Type B pancreatic cell (in vitro differentiated cells): ENCODE measurements at regions not wholly inside any gene's neighbourhood (a gene's known extent, or its start where the extent isn't known, plus 50 kb on each side); places are given as distances from the start of the nearest gene placed in this dataset.

Source experiments
- DNase-seq: peaks from one replicate; pipeline ENCODE4 v3.0.0; 2021; ENCODE audit warnings: mixed read lengths; ENCODE audit not compliant: unreplicated experiment; ENCODE audit errors: extremely low spot score
- H3K27ac Mint-ChIP-seq: 2 replicates; pipeline ENCODE4 v1.8.0; 2021; ENCODE audit warnings: mild to moderate bottlenecking, mixed read lengths
- H3K27me3 Mint-ChIP-seq: 2 replicates; pipeline ENCODE4 v1.8.0; 2021; ENCODE audit warnings: mixed read lengths
- H3K36me3 Mint-ChIP-seq: 2 replicates; pipeline ENCODE4 v1.8.0; 2021; ENCODE audit warnings: mixed read lengths
- H3K4me1 Mint-ChIP-seq: one replicate; pipeline ENCODE4 v1.8.0; 2021; ENCODE audit warnings: mixed read lengths; ENCODE audit not compliant: unreplicated experiment
- H3K4me3 Mint-ChIP-seq: 2 replicates; pipeline ENCODE4 v1.8.0; 2021; ENCODE audit warnings: mild to moderate bottlenecking, mixed read lengths
- H3K9me3 Mint-ChIP-seq: 2 replicates; pipeline ENCODE4 v1.8.0; 2021; ENCODE audit warnings: mixed read lengths
- TF ChIP-seq, protein P1 (sequence below): fragments of 200-600 bp; sonication (generic); conservative IDR thresholded peaks from 2 replicates; pipeline ENCODE4 v1.5.0; 2021; ENCODE audit warnings: antibody characterized with exemption, mild to moderate bottlenecking

DNA sequence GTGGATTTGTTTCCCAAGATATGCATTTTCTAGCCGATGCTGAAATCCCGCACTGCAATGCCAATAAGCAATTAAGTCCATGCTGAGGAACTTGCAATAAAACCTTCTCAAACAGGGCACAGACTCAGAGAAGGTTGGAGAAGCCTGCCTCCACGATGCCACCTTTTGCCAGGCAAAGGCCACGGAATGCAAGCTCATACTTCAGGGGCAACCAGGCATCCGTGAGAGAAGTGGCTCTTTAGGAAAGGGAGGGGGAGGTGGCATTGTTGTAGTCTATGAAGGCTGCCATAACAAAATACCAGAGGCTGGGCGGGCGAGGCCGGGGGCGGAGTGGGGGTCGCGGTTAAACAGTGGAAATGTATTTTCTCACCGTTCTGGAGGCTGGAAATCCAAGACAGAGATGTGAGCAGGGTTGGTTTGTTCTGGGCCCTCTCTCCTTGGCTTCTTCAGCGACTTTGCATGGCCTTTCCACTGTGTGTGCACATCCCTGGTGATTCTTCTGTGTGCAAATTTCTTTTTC lies 689.5 kb downstream of the VRK1 start:
- no peaks in the 10 kb centered on the region for H3K36me3 Mint-ChIP-seq
- peaks cover 3% of the 10 kb centered on the region for H3K9me3 Mint-ChIP-seq
- H3K4me1 Mint-ChIP-seq = peaks cover 22% of the 10 kb centered on the region
- H3K27ac Mint-ChIP-seq = no peak overlapping the region
- TF ChIP-seq, protein P1, sequence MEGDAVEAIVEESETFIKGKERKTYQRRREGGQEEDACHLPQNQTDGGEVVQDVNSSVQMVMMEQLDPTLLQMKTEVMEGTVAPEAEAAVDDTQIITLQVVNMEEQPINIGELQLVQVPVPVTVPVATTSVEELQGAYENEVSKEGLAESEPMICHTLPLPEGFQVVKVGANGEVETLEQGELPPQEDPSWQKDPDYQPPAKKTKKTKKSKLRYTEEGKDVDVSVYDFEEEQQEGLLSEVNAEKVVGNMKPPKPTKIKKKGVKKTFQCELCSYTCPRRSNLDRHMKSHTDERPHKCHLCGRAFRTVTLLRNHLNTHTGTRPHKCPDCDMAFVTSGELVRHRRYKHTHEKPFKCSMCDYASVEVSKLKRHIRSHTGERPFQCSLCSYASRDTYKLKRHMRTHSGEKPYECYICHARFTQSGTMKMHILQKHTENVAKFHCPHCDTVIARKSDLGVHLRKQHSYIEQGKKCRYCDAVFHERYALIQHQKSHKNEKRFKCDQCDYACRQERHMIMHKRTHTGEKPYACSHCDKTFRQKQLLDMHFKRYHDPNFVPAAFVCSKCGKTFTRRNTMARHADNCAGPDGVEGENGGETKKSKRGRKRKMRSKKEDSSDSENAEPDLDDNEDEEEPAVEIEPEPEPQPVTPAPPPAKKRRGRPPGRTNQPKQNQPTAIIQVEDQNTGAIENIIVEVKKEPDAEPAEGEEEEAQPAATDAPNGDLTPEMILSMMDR = no peak
- no peak for DNase-seq
- H3K27me3 Mint-ChIP-seq = no peaks in the 10 kb centered on the region
- no peak overlapping the region for H3K4me3 Mint-ChIP-seq

DNA sequence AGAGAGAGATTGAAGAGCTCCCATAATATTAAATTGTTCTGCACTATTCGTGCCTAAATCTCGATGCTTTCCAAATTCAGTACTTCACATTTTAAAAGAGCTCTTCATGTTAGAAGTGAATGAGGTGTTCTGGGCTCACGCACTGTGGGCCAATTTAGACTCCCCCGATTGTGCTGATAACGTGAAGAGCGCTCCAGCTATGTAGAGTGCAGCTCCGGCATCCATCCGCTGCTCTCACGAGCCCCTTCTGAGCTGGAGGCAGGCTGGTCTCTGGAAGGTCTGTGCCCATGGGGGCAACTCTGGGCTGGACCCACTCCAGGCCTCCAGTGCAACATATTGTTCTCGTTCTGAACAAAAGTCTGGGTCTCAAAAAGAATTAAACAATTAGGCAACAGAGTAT lies 692.6 kb downstream of the VRK1 start:
- H3K27ac Mint-ChIP-seq = no peak overlapping the region
- DNase-seq = no peak
- H3K9me3 Mint-ChIP-seq = peaks cover 12% of the 10 kb centered on the region
- TF ChIP-seq, protein P1 = no peak
- H3K4me1 Mint-ChIP-seq = peaks cover 16% of the 10 kb centered on the region
- H3K27me3 Mint-ChIP-seq = no peaks in the 10 kb centered on the region
- H3K4me3 Mint-ChIP-seq = no peak overlapping the region
- H3K36me3 Mint-ChIP-seq = no peaks in the 10 kb centered on the region

- H3K36me3 Mint-ChIP-seq = no peaks in the 10 kb centered on the region
- TF ChIP-seq, protein P1 = no peak
- H3K27ac Mint-ChIP-seq = no peak overlapping the region
- no peaks in the 10 kb centered on the region for H3K27me3 Mint-ChIP-seq
- no peak for DNase-seq
- H3K4me1 Mint-ChIP-seq = peaks cover 8% of the 10 kb centered on the region
- peaks cover 12% of the 10 kb centered on the region for H3K9me3 Mint-ChIP-seq
- no peak overlapping the region for H3K4me3 Mint-ChIP-seq
Measured at GRCh38 chr14:97490521-97491070, 693.4 kb downstream of the VRK1 start.

DNA sequence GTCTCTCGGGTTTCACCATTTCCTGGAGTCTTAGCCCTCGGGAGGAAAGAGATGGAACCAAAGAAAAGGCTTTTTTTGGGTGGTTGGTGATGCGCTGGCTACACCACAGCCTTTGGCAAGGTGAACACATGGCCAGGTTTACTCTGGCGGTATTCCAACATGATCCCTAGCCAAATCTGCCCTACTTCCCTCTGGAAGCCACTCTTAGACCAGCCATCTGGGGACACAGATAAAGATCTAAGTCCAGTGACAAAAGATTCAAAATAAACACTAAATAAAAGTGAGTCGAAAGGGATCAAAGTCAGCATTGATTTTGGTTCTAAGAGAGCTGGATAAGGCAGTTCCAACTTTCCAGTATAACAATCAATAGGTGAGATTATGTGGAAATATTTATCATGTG lies 694.5 kb downstream of the VRK1 start:
- Mint-ChIP-seq H3K27me3 (no peaks in the 10 kb centered on the region), H3K9me3 (peaks cover 12% of the 10 kb centered on the region), H3K4me3 (no peak overlapping the region), H3K27ac (no peak overlapping the region), H3K36me3 (no peaks in the 10 kb centered on the region), H3K4me1 (peaks cover 5% of the 10 kb centered on the region)
- TF ChIP-seq, protein P1 = no peak
- DNase-seq = no peak

- DNase-seq = no peak
- Mint-ChIP-seq H3K9me3 (no peaks in the 10 kb centered on the region), H3K36me3 (no peaks in the 10 kb centered on the region), H3K27me3 (peaks cover 5% of the 10 kb centered on the region), H3K4me3 (no peak overlapping the region), H3K4me1 (no peaks in the 10 kb centered on the region), H3K27ac (no peak overlapping the region)
- TF ChIP-seq, protein P1 = no peak
Measured at GRCh38 chr14:97499790-97500481, 702.8 kb downstream of the VRK1 start.
